Parathyroid adenoma (tissue), 2 donors: ENCODE measurements at regions not wholly inside any gene's neighbourhood (a gene's known extent, or its start where the extent isn't known, plus 50 kb on each side); places are given as distances from the start of the nearest gene placed in this dataset.
"Not testable (repeated sequence)": the region's sequence is repeated elsewhere in the genome, so short reads cannot be mapped to it uniquely, and the experiment has no call there.

ENCODE experiments used
- H2AFZ ChIP-seq: fragments of 300-600 bp; sonication (generic); one replicate; pipeline ENCODE4 v1.7.0; 2017; ENCODE audit warnings: antibody characterized with exemption, mild to moderate bottlenecking
- H3K27ac ChIP-seq: fragments of 300-600 bp; sonication (generic); one replicate; pipeline ENCODE4 v1.7.0; 2017
- H3K27me3 ChIP-seq: fragments of 300-600 bp; sonication (generic); one replicate; pipeline ENCODE4 v1.7.0; 2017; ENCODE audit warnings: low read length; ENCODE audit not compliant: control insufficient read depth, insufficient read depth
- H3K36me3 ChIP-seq: fragments of 300-600 bp; sonication (generic); one replicate; pipeline ENCODE4 v1.7.0; 2017; ENCODE audit warnings: low read length; ENCODE audit not compliant: control insufficient read depth, insufficient read depth
- H3K4me1 ChIP-seq: fragments of 300-600 bp; sonication (generic); one replicate; pipeline ENCODE4 v1.7.0; 2017; ENCODE audit warnings: control low read depth
- H3K4me2 ChIP-seq: fragments of 300-600 bp; sonication (generic); one replicate; pipeline ENCODE4 v1.7.0; 2017; ENCODE audit warnings: low read length
- H3K4me3 ChIP-seq: fragments of 300-600 bp; sonication (generic); one replicate; pipeline ENCODE4 v1.7.0; 2017; ENCODE audit warnings: low read depth, low read length
- H3K79me2 ChIP-seq: fragments of 300-600 bp; sonication (generic); one replicate; pipeline ENCODE4 v1.7.0; 2017; ENCODE audit warnings: control low read depth
- H3K9ac ChIP-seq: fragments of 300-600 bp; sonication (generic); one replicate; pipeline ENCODE4 v1.7.0; 2017; ENCODE audit warnings: mild to moderate bottlenecking
- H3K9me3 ChIP-seq: fragments of 300-600 bp; sonication (generic); one replicate; pipeline ENCODE4 v1.7.0; 2017; ENCODE audit warnings: low read length; ENCODE audit not compliant: control insufficient read depth
- CTCF ChIP-seq: fragments of 300-600 bp; sonication (generic); IDR thresholded peaks from one replicate; pipeline ENCODE4 v1.7.0; 2017; ENCODE audit warnings: antibody characterized with exemption, mild to moderate bottlenecking
- donor health status: primary hyperparathyroidism.

- Histone ChIP-seq H2AFZ (no peak overlapping the region), H3K4me3 (no peak overlapping the region), H3K4me1 (no peaks in the 10 kb centered on the region), H3K27me3 (no peaks in the 10 kb centered on the region), H3K4me2 (no peak overlapping the region), H3K36me3 (no peaks in the 10 kb centered on the region), H3K27ac (no peak overlapping the region), H3K79me2 (no peaks in the 10 kb centered on the region), H3K9ac (no peak overlapping the region), H3K9me3 (no peaks in the 10 kb centered on the region)
- no peak for TF ChIP-seq CTCF
Observed at GRCh38 chr15:31503758-31504461, 177.3 kb downstream of the KLF13 start.

GRCh38 chr15:31504462-31504839 is 177.8 kb downstream of the KLF13 start:
- Histone ChIP-seq H3K36me3 (no peaks in the 10 kb centered on the region), H3K4me3 (no peak overlapping the region), H3K9ac (no peak overlapping the region), H2AFZ (no peak overlapping the region), H3K27ac (no peak overlapping the region), H3K4me1 (no peaks in the 10 kb centered on the region), H3K9me3 (no peaks in the 10 kb centered on the region), H3K79me2 (no peaks in the 10 kb centered on the region), H3K4me2 (no peak overlapping the region), H3K27me3 (no peaks in the 10 kb centered on the region)
- no peak for TF ChIP-seq CTCF

- H3K4me1 ChIP-seq, H3K4me3 ChIP-seq, H2AFZ ChIP-seq: not testable (repeated sequence)
Observed at GRCh38 chr15:31507573-31507972, 180.9 kb downstream of the KLF13 start.

GRCh38 chr15:31508656-31509055 is 182.0 kb downstream of the KLF13 start:
- H3K4me2 ChIP-seq: no peak overlapping the region
- H3K4me1 ChIP-seq: no peaks in the 10 kb centered on the region
- no peak for TF ChIP-seq CTCF
- H3K9me3 ChIP-seq: no peaks in the 10 kb centered on the region
- H3K36me3 ChIP-seq: no peaks in the 10 kb centered on the region
- H3K27ac ChIP-seq: no peak overlapping the region
- no peaks in the 10 kb centered on the region for H3K27me3 ChIP-seq
- no peaks in the 10 kb centered on the region for H3K79me2 ChIP-seq
- H3K9ac ChIP-seq: no peak overlapping the region
- no peak overlapping the region for H3K4me3 ChIP-seq
- H2AFZ ChIP-seq: no peak overlapping the region

More at GRCh38 chr15:31507573-31507972, 180.9 kb downstream of the KLF13 start:
- not testable (repeated sequence) for H3K36me3 ChIP-seq, H3K79me2 ChIP-seq, H3K27ac ChIP-seq, H3K9me3 ChIP-seq, H3K9ac ChIP-seq, H3K27me3 ChIP-seq, H3K4me2 ChIP-seq

DNA sequence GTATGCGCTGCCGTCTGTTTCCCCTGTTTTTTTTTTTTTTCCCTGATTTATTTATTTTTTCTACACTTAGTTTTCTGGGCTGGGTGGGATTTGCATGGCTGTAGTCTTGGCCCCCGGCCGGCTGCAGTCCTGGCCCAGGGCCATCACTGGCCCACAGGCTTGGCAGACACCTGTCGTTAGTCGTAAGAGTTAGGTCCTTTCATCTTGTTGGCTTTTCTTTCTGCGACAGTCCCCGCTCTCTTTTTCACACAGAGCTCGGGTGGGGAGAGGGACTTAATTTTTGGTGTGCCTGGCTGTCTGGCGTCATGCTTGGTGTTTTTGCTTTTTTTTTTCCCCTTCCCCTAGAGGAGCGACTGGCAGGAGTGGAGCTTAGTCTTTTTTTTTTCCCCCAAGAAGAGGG is 183.4 kb downstream of the KLF13 start:
- no peaks in the 10 kb centered on the region for H3K36me3 ChIP-seq
- no peaks in the 10 kb centered on the region for H3K79me2 ChIP-seq
- no peaks in the 10 kb centered on the region for H3K4me1 ChIP-seq
- no peak overlapping the region for H3K27ac ChIP-seq
- no peak overlapping the region for H3K9ac ChIP-seq
- H3K4me3 ChIP-seq: no peak overlapping the region
- no peaks in the 10 kb centered on the region for H3K9me3 ChIP-seq
- H3K27me3 ChIP-seq: no peaks in the 10 kb centered on the region
- H2AFZ ChIP-seq: no peak overlapping the region
- no peak for TF ChIP-seq CTCF
- no peak overlapping the region for H3K4me2 ChIP-seq
